Transverse colon (tissue), 3 donors: ENCODE measurements at regions not wholly inside any gene's neighbourhood (a gene's known extent, or its start where the extent isn't known, plus 50 kb on each side); places are given as distances from the start of the nearest gene placed in this dataset.

Experiments used
- CTCF ChIP-seq, 5 experiments: fragments of 200-600 bp in 3 of 5; fragments of 450-650 bp in 2 of 5; sonication (generic) in 3 of 5; IDR thresholded peaks; 1 replicate in 2 of 5; 2 replicates in 3 of 5; pipeline ENCODE4 v1.5.1; 2016 to 2017; ENCODE audit warnings: antibody characterized with exemption in 5 of 5, inconsistent platforms in 3 of 5, mild to moderate bottlenecking in 2 of 5, moderate library complexity in 1 of 5
- EP300 ChIP-seq: sonication (generic); formaldehyde crosslinking; IDR thresholded peaks from one replicate; pipeline ENCODE4 v1.6.1; 2017; ENCODE audit warnings: antibody characterized with exemption, low read depth
- POLR2A ChIP-seq: fragments of 450-650 bp; IDR thresholded peaks from one replicate; pipeline ENCODE4 v1.6.1; 2016; ENCODE audit warnings: antibody characterized with exemption, mild to moderate bottlenecking, moderate library complexity

GRCh38 chr2:183592271-183592670, 468.0 kb downstream of the NUP35 start:
- TF ChIP-seq CTCF (IDR thresholded peaks at IDR 0.05) (no peak), POLR2A (no peak), EP300 (no peak)
